Activated CD8-positive, alpha-beta memory T cell treated with anti-CD3 and anti-CD28 coated beads, Interleukin-2, amount 10 ng/mL, durations not matched to agents 7 days and 5 days (primary cell): ENCODE measurements at regions not wholly inside any gene's neighbourhood (a gene's known extent, or its start where the extent isn't known, plus 50 kb on each side); places are given as distances from the start of the nearest gene placed in this dataset.

ENCODE experiments used
- ATAC-seq: fragments of 150-1000 bp; cut with Tn5 transposase; one replicate; pipeline ENCODE4 v1.10.0; 2021; ENCODE audit warnings: moderate library complexity
- CTCF ChIA-PET: fragments of 350-600 bp; sonication (Branson Sonifier 250); formaldehyde crosslinking; loops from one replicate; lab custom pipeline; 2021; ENCODE audit warnings: antibody characterized with exemption; lab: Charles Lee
- DNase-seq: peaks from one replicate; pipeline ENCODE4 v3.0.0-alpha.2; 2020
- H3K27ac Mint-ChIP-seq: one replicate; pipeline ENCODE4 v1.8.0; 2021; ENCODE audit warnings: mild to moderate bottlenecking, mixed read lengths
- H3K27me3 Mint-ChIP-seq: one replicate; pipeline ENCODE4 v1.8.0; 2021; ENCODE audit warnings: mixed read lengths
- H3K36me3 Mint-ChIP-seq: one replicate; pipeline ENCODE4 v1.8.0; 2021; ENCODE audit warnings: mild to moderate bottlenecking, mixed read lengths
- H3K4me1 Mint-ChIP-seq: one replicate; pipeline ENCODE4 v1.8.0; 2021; ENCODE audit warnings: mixed read lengths
- H3K4me3 Mint-ChIP-seq: one replicate; pipeline ENCODE4 v1.8.0; 2021; ENCODE audit warnings: mild to moderate bottlenecking, moderate library complexity, mixed read lengths
- H3K9me3 Mint-ChIP-seq: one replicate; pipeline ENCODE4 v1.8.0; 2022; ENCODE audit warnings: low read depth, mixed read lengths

- Mint-ChIP-seq H3K27me3 (peaks cover 16% of the 10 kb centered on the region), H3K4me3 (no peak overlapping the region), H3K9me3 (no peaks in the 10 kb centered on the region), H3K27ac (no peak overlapping the region), H3K36me3 (no peaks in the 10 kb centered on the region), H3K4me1 (peaks cover 6% of the 10 kb centered on the region)
- ATAC-seq (no peak), DNase-seq (no peak)
- CTCF ChIA-PET, result no interaction called here
These were observed 141.8 kb downstream of the C9orf50 start for GRCh38 chr9:129478961-129479630.

GRCh38 chr9:129478461-129478860, 142.4 kb downstream of the C9orf50 start:
- H3K4me1 Mint-ChIP-seq, result peaks cover 3% of the 10 kb centered on the region
- H3K4me3 Mint-ChIP-seq, result no peak overlapping the region
- ATAC-seq (no peak), DNase-seq (no peak)
- CTCF ChIA-PET, result no interaction called here
- no peak overlapping the region for H3K27ac Mint-ChIP-seq
- H3K36me3 Mint-ChIP-seq, result no peaks in the 10 kb centered on the region
- H3K27me3 Mint-ChIP-seq, result peaks cover 20% of the 10 kb centered on the region
- H3K9me3 Mint-ChIP-seq, result no peaks in the 10 kb centered on the region

GRCh38 chr9:129476821-129477611, 143.9 kb downstream of the C9orf50 start:
- no peaks in the 10 kb centered on the region for H3K4me1 Mint-ChIP-seq
- no peak overlapping the region for H3K27ac Mint-ChIP-seq
- no peaks in the 10 kb centered on the region for H3K9me3 Mint-ChIP-seq
- H3K36me3 Mint-ChIP-seq, result no peaks in the 10 kb centered on the region
- no peak for DNase-seq
- no peak for ATAC-seq
- no peak overlapping the region for H3K4me3 Mint-ChIP-seq
- CTCF ChIA-PET, result interaction anchor here (1.4 kb wide), 1 partner anchor 134 kb away, joined by 3 read pairs; no protein-coding TSS in a partner anchor
- peaks cover 22% of the 10 kb centered on the region for H3K27me3 Mint-ChIP-seq

GRCh38 chr9:129474740-129475404, 146.0 kb downstream of the C9orf50 start:
- Mint-ChIP-seq H3K9me3 (no peaks in the 10 kb centered on the region), H3K36me3 (no peaks in the 10 kb centered on the region), H3K27me3 (peaks cover 6% of the 10 kb centered on the region), H3K4me1 (peaks cover 5% of the 10 kb centered on the region), H3K27ac (no peak overlapping the region), H3K4me3 (no peak overlapping the region)
- DNase-seq, result no peak
- CTCF ChIA-PET, result interaction anchor here (0.9 kb wide), 1 partner anchor 13 kb away, joined by 3 read pairs; no protein-coding TSS in a partner anchor
- ATAC-seq, result no peak

GRCh38 chr9:129473523-129474244, 147.2 kb downstream of the C9orf50 start:
- CTCF ChIA-PET, result interaction anchor here (1.3 kb wide), 1 partner anchor 23 kb away, joined by 3 read pairs; no protein-coding TSS in a partner anchor
- Mint-ChIP-seq H3K4me3 (no peak overlapping the region), H3K27ac (no peak overlapping the region), H3K36me3 (no peaks in the 10 kb centered on the region), H3K27me3 (peaks cover 6% of the 10 kb centered on the region), H3K9me3 (no peaks in the 10 kb centered on the region), H3K4me1 (peaks cover 5% of the 10 kb centered on the region)
- no peak for ATAC-seq
- no peak for DNase-seq

- H3K4me3 Mint-ChIP-seq, result no peak overlapping the region
- CTCF ChIA-PET, result interaction anchor here (1.2 to 1.3 kb wide), 2 partner anchors 24 to 298 kb away, joined by 3 to 4 read pairs; no protein-coding TSS in a partner anchor
- H3K4me1 Mint-ChIP-seq, result peaks cover 5% of the 10 kb centered on the region
- H3K36me3 Mint-ChIP-seq, result no peaks in the 10 kb centered on the region
- ATAC-seq (no peak), DNase-seq (no peak)
- no peaks in the 10 kb centered on the region for H3K9me3 Mint-ChIP-seq
- H3K27me3 Mint-ChIP-seq, result peaks cover 6% of the 10 kb centered on the region
- no peak overlapping the region for H3K27ac Mint-ChIP-seq
These were observed 148.2 kb downstream of the C9orf50 start for GRCh38 chr9:129472651-129473102.

- CTCF ChIA-PET, result interaction anchor here (1.2 kb wide), 1 partner anchor 297 kb away, joined by 4 read pairs; no protein-coding TSS in a partner anchor
- no peaks in the 10 kb centered on the region for H3K9me3 Mint-ChIP-seq
- no peak overlapping the region for H3K4me3 Mint-ChIP-seq
- peaks cover 5% of the 10 kb centered on the region for H3K4me1 Mint-ChIP-seq
- ATAC-seq (peak; percentile 58), DNase-seq (no peak)
- no peaks in the 10 kb centered on the region for H3K36me3 Mint-ChIP-seq
- H3K27ac Mint-ChIP-seq, result no peak overlapping the region
- H3K27me3 Mint-ChIP-seq, result peaks cover 6% of the 10 kb centered on the region
These were observed 149.5 kb downstream of the C9orf50 start for GRCh38 chr9:129471201-129472019.

- ATAC-seq, result no peak
These were observed 150.9 kb downstream of the C9orf50 start for GRCh38 chr9:129469988-129470316.

GRCh38 chr9:129469188-129469987, 151.5 kb downstream of the C9orf50 start:
- peaks cover 5% of the 10 kb centered on the region for H3K4me1 Mint-ChIP-seq
- ATAC-seq, result no peak
- no peaks in the 10 kb centered on the region for H3K36me3 Mint-ChIP-seq
- no peaks in the 10 kb centered on the region for H3K9me3 Mint-ChIP-seq
- no peak overlapping the region for H3K27ac Mint-ChIP-seq
- H3K4me3 Mint-ChIP-seq, result no peak overlapping the region
- peaks cover 6% of the 10 kb centered on the region for H3K27me3 Mint-ChIP-seq
- no peak for DNase-seq
- CTCF ChIA-PET, result no interaction called here

More at GRCh38 chr9:129469988-129470316, 150.9 kb downstream of the C9orf50 start:
- H3K27me3 Mint-ChIP-seq, result peaks cover 6% of the 10 kb centered on the region
- peaks cover 5% of the 10 kb centered on the region for H3K4me1 Mint-ChIP-seq
- no peaks in the 10 kb centered on the region for H3K36me3 Mint-ChIP-seq
- no peak overlapping the region for H3K4me3 Mint-ChIP-seq
- H3K9me3 Mint-ChIP-seq, result no peaks in the 10 kb centered on the region
- CTCF ChIA-PET, result no interaction called here
- DNase-seq, result no peak
- H3K27ac Mint-ChIP-seq, result no peak overlapping the region

GRCh38 chr9:129467739-129468666, 152.9 kb downstream of the C9orf50 start:
- Mint-ChIP-seq H3K9me3 (no peaks in the 10 kb centered on the region), H3K36me3 (no peaks in the 10 kb centered on the region), H3K4me3 (no peak overlapping the region), H3K27me3 (no peaks in the 10 kb centered on the region), H3K27ac (no peak overlapping the region), H3K4me1 (peaks cover 5% of the 10 kb centered on the region)
- DNase-seq (no peak), ATAC-seq (no peak)
- CTCF ChIA-PET, result no interaction called here

- no peak for ATAC-seq
- no peak for DNase-seq
- Mint-ChIP-seq H3K9me3 (no peaks in the 10 kb centered on the region), H3K4me1 (peaks cover 5% of the 10 kb centered on the region), H3K4me3 (no peak overlapping the region), H3K36me3 (no peaks in the 10 kb centered on the region), H3K27me3 (no peaks in the 10 kb centered on the region), H3K27ac (no peak overlapping the region)
- CTCF ChIA-PET, result no interaction called here
These were observed 153.8 kb downstream of the C9orf50 start for GRCh38 chr9:129467004-129467588.
